H9 (cell line): ENCODE measurements at regions not wholly inside any gene's neighbourhood (a gene's known extent, or its start where the extent isn't known, plus 50 kb on each side); places are given as distances from the start of the nearest gene placed in this dataset.
A peak's percentile ranks its signal among the peaks of the same experiment; 100 is the strongest.

Source experiments
- DNase-seq: peaks from one replicate; pipeline ENCODE4 v3.0.0-alpha.2; 2017
- H2AFZ ChIP-seq: one replicate; pipeline ENCODE4 v1.6.1; 2013; ENCODE audit warnings: mild to moderate bottlenecking, low read length, control low read depth, moderate library complexity
- H2AK5ac ChIP-seq: 2 replicates; pipeline ENCODE4 v1.6.1; 2013; ENCODE audit warnings: low read length, control low read depth, mixed read lengths; ENCODE audit not compliant: insufficient read length
- H2BK120ac ChIP-seq: one replicate; pipeline ENCODE4 v1.6.1; 2013; ENCODE audit warnings: low read depth, mild to moderate bottlenecking, low read length, control low read depth, inconsistent platforms; ENCODE audit not compliant: poor library complexity, severe bottlenecking
- H2BK12ac ChIP-seq: 2 replicates; pipeline ENCODE4 v1.6.1; 2013; ENCODE audit warnings: low read length, control low read depth, mixed read lengths, low read depth; ENCODE audit not compliant: insufficient read length
- H2BK15ac ChIP-seq: 2 replicates; pipeline ENCODE4 v1.6.1; 2013; ENCODE audit warnings: low read depth, low read length, control low read depth
- H2BK20ac ChIP-seq: one replicate; pipeline ENCODE4 v1.6.1; 2013; ENCODE audit warnings: low read depth, mild to moderate bottlenecking, low read length, control low read depth, inconsistent platforms; ENCODE audit not compliant: poor library complexity, severe bottlenecking
- H2BK5ac ChIP-seq: 2 replicates; pipeline ENCODE4 v1.6.1; 2013; ENCODE audit warnings: low read length, control low read depth, mixed read lengths; ENCODE audit not compliant: insufficient read length
- H3K14ac ChIP-seq: 2 replicates; pipeline ENCODE4 v1.6.1; 2013; ENCODE audit warnings: low read length, control low read depth; ENCODE audit not compliant: insufficient read depth
- H3K18ac ChIP-seq: 2 replicates; pipeline ENCODE4 v1.6.1; 2013; ENCODE audit warnings: low read depth, mild to moderate bottlenecking, mixed read lengths, low read length, control low read depth; ENCODE audit not compliant: insufficient read length
- H3K23ac ChIP-seq: 2 replicates; pipeline ENCODE4 v1.6.1; 2013; ENCODE audit warnings: low read length, control low read depth, mixed read lengths, low read depth; ENCODE audit not compliant: insufficient read length
- H3K23me2 ChIP-seq: 2 replicates; pipeline ENCODE4 v1.6.1; 2013; ENCODE audit warnings: low read depth, mild to moderate bottlenecking, mixed read lengths, low read length, control low read depth; ENCODE audit not compliant: insufficient read length, poor library complexity, severe bottlenecking
- H3K27ac ChIP-seq: 2 replicates; pipeline ENCODE4 v1.5.1; 2013; ENCODE audit warnings: low read length, control low read depth, mixed read lengths, low read depth; ENCODE audit not compliant: insufficient read length
- H3K27me3 ChIP-seq: 2 replicates; pipeline ENCODE4 v1.6.1; 2013; ENCODE audit warnings: low read length, control low read depth, inconsistent platforms; ENCODE audit not compliant: insufficient read depth
- H3K4ac ChIP-seq: 2 replicates; pipeline ENCODE4 v1.6.1; 2013; ENCODE audit warnings: low read depth, mild to moderate bottlenecking, control low read depth, inconsistent platforms, low read length, moderate library complexity
- H3K4me1 ChIP-seq: 2 replicates; pipeline ENCODE4 v1.6.1; 2013; ENCODE audit warnings: low read length, control low read depth, inconsistent platforms; ENCODE audit not compliant: insufficient read depth
- H3K4me2 ChIP-seq: 2 replicates; pipeline ENCODE4 v1.6.1; 2013; ENCODE audit warnings: low read length, control low read depth, mixed read lengths; ENCODE audit not compliant: insufficient read length, insufficient read depth
- H3K56ac ChIP-seq: 2 replicates; pipeline ENCODE4 v1.6.1; 2013; ENCODE audit warnings: low read depth, mild to moderate bottlenecking, mixed read lengths, low read length, control low read depth; ENCODE audit not compliant: insufficient read length
- H3K79me1 ChIP-seq: 2 replicates; pipeline ENCODE4 v1.6.1; 2013; ENCODE audit warnings: low read depth, mild to moderate bottlenecking, moderate library complexity, low read length, control low read depth, inconsistent platforms; ENCODE audit not compliant: insufficient read depth, poor library complexity, severe bottlenecking
- H3K79me2 ChIP-seq: 2 replicates; pipeline ENCODE4 v1.6.1; 2013; ENCODE audit warnings: low read length, control low read depth, inconsistent platforms; ENCODE audit not compliant: insufficient read depth
- H3K9ac ChIP-seq: 2 replicates; pipeline ENCODE4 v1.6.1; 2013; ENCODE audit warnings: low read length, control low read depth, mixed read lengths; ENCODE audit not compliant: insufficient read length; ENCODE audit errors: extremely low read depth
- H3K9me3 ChIP-seq: one replicate; pipeline ENCODE4 v1.6.1; 2013; ENCODE audit warnings: low read depth, low read length, inconsistent platforms; ENCODE audit not compliant: control insufficient read depth
- H3T11ph ChIP-seq: one replicate; pipeline ENCODE4 v1.6.1; 2013; ENCODE audit warnings: mild to moderate bottlenecking, low read length, control low read depth, inconsistent platforms
- H4K20me1 ChIP-seq: one replicate; pipeline ENCODE4 v1.6.1; 2013; ENCODE audit not compliant: control insufficient read depth, insufficient read length, insufficient read depth
- H4K5ac ChIP-seq: 2 replicates; pipeline ENCODE4 v1.6.1; 2013; ENCODE audit warnings: low read depth, mild to moderate bottlenecking, mixed read lengths, low read length, control low read depth; ENCODE audit not compliant: insufficient read length
- H4K8ac ChIP-seq: replicated peaks from 2 replicates; pipeline ENCODE4 v1.6.1; 2013; ENCODE audit warnings: low read length, control low read depth, mixed read lengths, low read depth; ENCODE audit not compliant: insufficient read length
- H4K91ac ChIP-seq: 2 replicates; pipeline ENCODE4 v1.6.1; 2013; ENCODE audit warnings: low read depth, mild to moderate bottlenecking, moderate library complexity, mixed read lengths, low read length, control low read depth; ENCODE audit not compliant: insufficient read length
- H3K27ac Mint-ChIP-seq, 3 experiments: 2 replicates in 2 of 3; 3 replicates in 1 of 3; pipeline ENCODE4 v1.8.0; 2020 to 2021; ENCODE audit warnings: mixed read lengths in 3 of 3, mild to moderate bottlenecking in 1 of 3, moderate library complexity in 1 of 3
- H3K27me3 Mint-ChIP-seq: 2 replicates; pipeline ENCODE4 v1.8.0; 2021; ENCODE audit warnings: low read depth, mild to moderate bottlenecking, moderate library complexity, mixed read lengths
- H3K36me3 Mint-ChIP-seq, 3 experiments: 2 replicates in 2 of 3; 3 replicates in 1 of 3; pipeline ENCODE4 v1.8.0; 2020 to 2021; ENCODE audit warnings: low read depth in 3 of 3, mixed read lengths in 3 of 3; ENCODE audit not compliant: insufficient read depth in 1 of 3
- H3K4me1 Mint-ChIP-seq, 2 experiments: 2 replicates each; pipeline ENCODE4 v1.8.0; 2020; ENCODE audit warnings: mixed read lengths in 2 of 2
- H3K4me3 Mint-ChIP-seq, 2 experiments: 2 replicates in 1 of 2; 3 replicates in 1 of 2; pipeline ENCODE4 v1.8.0; 2020 to 2021; ENCODE audit warnings: mild to moderate bottlenecking in 2 of 2, mixed read lengths in 2 of 2, moderate library complexity in 1 of 2
- H3K9me3 Mint-ChIP-seq, 2 experiments: 2 replicates in 1 of 2; 3 replicates in 1 of 2; pipeline ENCODE4 v1.8.0; 2020; ENCODE audit warnings: mild to moderate bottlenecking in 2 of 2, mixed read lengths in 2 of 2, moderate library complexity in 1 of 2
- CTCF ChIP-seq: fragments of 200-600 bp; sonication (generic); conservative IDR thresholded peaks from 3 replicates; pipeline ENCODE4 v1.8.0; 2021; ENCODE audit warnings: antibody characterized with exemption, mild to moderate bottlenecking
- whole genome bisulfite sequencing: extraction: QIAGEN DNeasy Blood & Tissue Kit; methylation state at CpG from one replicate; pipeline ENCODE4 v1.1.7; 2013; ENCODE audit warnings: missing lambda C conversion rate, low lambda C conversion rate, mixed read lengths; ENCODE audit not compliant: insufficient read length; ENCODE audit errors: extremely low coverage; 5-methylcytosine and 5-hydroxymethylcytosine counted together

- H2AFZ ChIP-seq, result no peak overlapping the region
- H2BK15ac ChIP-seq, result no peak overlapping the region
- H4K20me1 ChIP-seq, result no peaks in the 10 kb centered on the region
- H3K23ac ChIP-seq, result no peak overlapping the region
- peaks cover 0 to 5% (median 0%) of the 10 kb centered on the region in 3 experiments; a peak in 4 of 7 replicates for H3K36me3 Mint-ChIP-seq
- DNase-seq, result no peak
- H3K9me3 Mint-ChIP-seq, result peaks cover 3 to 11% of the 10 kb centered on the region in 2 experiments; a peak in 4 of 5 replicates
- H3K14ac ChIP-seq, result no peak overlapping the region
- H4K5ac ChIP-seq, result no peak overlapping the region
- no peaks in the 10 kb centered on the region for H3K79me1 ChIP-seq
- no peaks in the 10 kb centered on the region; the same call in 1 of the 2 replicates for H3K4me1 ChIP-seq
- no peaks in the 10 kb centered on the region for H3K9me3 ChIP-seq
- H2BK5ac ChIP-seq, result no peak overlapping the region
- H3K27me3 ChIP-seq, result no peaks in the 10 kb centered on the region
- no peak for TF ChIP-seq CTCF
- H3K27me3 Mint-ChIP-seq, result no peaks in the 10 kb centered on the region
- H3K27ac Mint-ChIP-seq, result peak overlapping the region; percentile 83 to 96 (median 84); a peak in 5 of 7 replicates
- H2BK12ac ChIP-seq, result no peak overlapping the region
- H3K4me3 Mint-ChIP-seq, result peak overlapping the region; percentile 38 to 59
- no peak overlapping the region for H4K91ac ChIP-seq
- no peak overlapping the region for H2BK20ac ChIP-seq
- H3K4me2 ChIP-seq, result no peak overlapping the region
- no peak overlapping the region for H3K9ac ChIP-seq
- WGBS, result no CpG with 5 or more reads among the region's 1 CpG
- H3K56ac ChIP-seq, result no peak overlapping the region
- no peak overlapping the region for H3K27ac ChIP-seq
- no peak overlapping the region for H3K18ac ChIP-seq
- H3K23me2 ChIP-seq, result no peaks in the 10 kb centered on the region
- H3K79me2 ChIP-seq, result no peaks in the 10 kb centered on the region
- peaks cover 30 to 39% of the 10 kb centered on the region in 2 experiments for H3K4me1 Mint-ChIP-seq
- H3K4ac ChIP-seq, result no peak overlapping the region
- H3T11ph ChIP-seq, result no peak overlapping the region
- H2BK120ac ChIP-seq, result no peak overlapping the region
- H4K8ac ChIP-seq, result no peak overlapping the region
- no peak overlapping the region for H2AK5ac ChIP-seq
Measured at GRCh38 chrX:140110081-140110650, 144.8 kb upstream of the CXorf66 start.
